H1 (cell line): ENCODE measurements at regions not wholly inside any gene's neighbourhood (a gene's known extent, or its start where the extent isn't known, plus 50 kb on each side); places are given as distances from the start of the nearest gene placed in this dataset.

Experiments used
- CREB1 ChIP-seq: IDR thresholded peaks from 2 replicates; pipeline ENCODE4 v1.6.1; 2012; ENCODE audit warnings: inconsistent platforms
- RAD21 ChIP-seq, 2 experiments: IDR thresholded peaks in 1 of 2; conservative IDR thresholded peaks in 1 of 2; 2 replicates each; pipeline ENCODE4 v1.6.1; 2011; ENCODE audit warnings: low read depth in 2 of 2, low read length in 2 of 2, improper control_type of control experiment in 1 of 2, inconsistent platforms in 1 of 2, mild to moderate bottlenecking in 1 of 2, moderate library complexity in 1 of 2
- YY1 ChIP-seq: IDR thresholded peaks from 2 replicates; pipeline ENCODE4 v1.6.1; 2011; ENCODE audit warnings: low read depth, mild to moderate bottlenecking, low read length
- TF ChIP-seq, protein P1 (sequence below), 3 experiments: IDR thresholded peaks; 1 replicate in 2 of 3; 2 replicates in 1 of 3; pipeline versions ENCODE4 v1.5.1 to v1.6.1; 2011; ENCODE audit warnings: low read length in 3 of 3, mild to moderate bottlenecking in 3 of 3, inconsistent platforms in 2 of 3, low read depth in 1 of 3, moderate library complexity in 1 of 3; ENCODE audit not compliant: insufficient read depth in 1 of 3; ENCODE audit errors: control extremely low read depth in 1 of 3
- TF ChIP-seq, protein P2 (sequence below): IDR thresholded peaks from 2 replicates; pipeline ENCODE4 v1.6.1; 2011; ENCODE audit warnings: low read depth, mild to moderate bottlenecking, low read length; ENCODE audit not compliant: insufficient read depth

GRCh38 chr7:130963339-130963738, 229.3 kb upstream of the KLF14 start (continued):
- TF ChIP-seq, protein P1, sequence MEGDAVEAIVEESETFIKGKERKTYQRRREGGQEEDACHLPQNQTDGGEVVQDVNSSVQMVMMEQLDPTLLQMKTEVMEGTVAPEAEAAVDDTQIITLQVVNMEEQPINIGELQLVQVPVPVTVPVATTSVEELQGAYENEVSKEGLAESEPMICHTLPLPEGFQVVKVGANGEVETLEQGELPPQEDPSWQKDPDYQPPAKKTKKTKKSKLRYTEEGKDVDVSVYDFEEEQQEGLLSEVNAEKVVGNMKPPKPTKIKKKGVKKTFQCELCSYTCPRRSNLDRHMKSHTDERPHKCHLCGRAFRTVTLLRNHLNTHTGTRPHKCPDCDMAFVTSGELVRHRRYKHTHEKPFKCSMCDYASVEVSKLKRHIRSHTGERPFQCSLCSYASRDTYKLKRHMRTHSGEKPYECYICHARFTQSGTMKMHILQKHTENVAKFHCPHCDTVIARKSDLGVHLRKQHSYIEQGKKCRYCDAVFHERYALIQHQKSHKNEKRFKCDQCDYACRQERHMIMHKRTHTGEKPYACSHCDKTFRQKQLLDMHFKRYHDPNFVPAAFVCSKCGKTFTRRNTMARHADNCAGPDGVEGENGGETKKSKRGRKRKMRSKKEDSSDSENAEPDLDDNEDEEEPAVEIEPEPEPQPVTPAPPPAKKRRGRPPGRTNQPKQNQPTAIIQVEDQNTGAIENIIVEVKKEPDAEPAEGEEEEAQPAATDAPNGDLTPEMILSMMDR (IDR thresholded peaks at IDR 0.05; ENCODE audit: control extremely low read depth in 1 of 3, insufficient read depth in 1 of 3, low read depth in 1 of 3, low read length in 3 of 3): no peak
- TF ChIP-seq, protein P2, sequence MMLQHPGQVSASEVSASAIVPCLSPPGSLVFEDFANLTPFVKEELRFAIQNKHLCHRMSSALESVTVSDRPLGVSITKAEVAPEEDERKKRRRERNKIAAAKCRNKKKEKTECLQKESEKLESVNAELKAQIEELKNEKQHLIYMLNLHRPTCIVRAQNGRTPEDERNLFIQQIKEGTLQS: no peak
- no peak for TF ChIP-seq CREB1
- no peak for TF ChIP-seq YY1
- TF ChIP-seq RAD21 (IDR thresholded peaks at IDR 0.05 in 1 of 2, conservative IDR thresholded peaks at IDR 0.05 in 1 of 2; ENCODE audit: low read depth in 2 of 2, low read length in 2 of 2): no peak
